OCI-LY3 (cell line): ENCODE measurements at regions not wholly inside any gene's neighbourhood (a gene's known extent, or its start where the extent isn't known, plus 50 kb on each side); places are given as distances from the start of the nearest gene placed in this dataset.

Experiments
- EZH2phosphoT487 ChIP-seq: fragments of 200-600 bp; shearing (Covaris generic); IDR thresholded peaks from 2 replicates; pipeline ENCODE4 v1.6.1; 2018; ENCODE audit warnings: antibody characterized with exemption, mixed run types, low read depth
- TF ChIP-seq, protein P1 (sequence below): fragments of 200-600, 300-600 bp; sonication (generic); IDR thresholded peaks from 2 replicates; pipeline ENCODE4 v1.5.1; 2014; ENCODE audit warnings: antibody characterized with exemption, low read length, low read depth

DNA sequence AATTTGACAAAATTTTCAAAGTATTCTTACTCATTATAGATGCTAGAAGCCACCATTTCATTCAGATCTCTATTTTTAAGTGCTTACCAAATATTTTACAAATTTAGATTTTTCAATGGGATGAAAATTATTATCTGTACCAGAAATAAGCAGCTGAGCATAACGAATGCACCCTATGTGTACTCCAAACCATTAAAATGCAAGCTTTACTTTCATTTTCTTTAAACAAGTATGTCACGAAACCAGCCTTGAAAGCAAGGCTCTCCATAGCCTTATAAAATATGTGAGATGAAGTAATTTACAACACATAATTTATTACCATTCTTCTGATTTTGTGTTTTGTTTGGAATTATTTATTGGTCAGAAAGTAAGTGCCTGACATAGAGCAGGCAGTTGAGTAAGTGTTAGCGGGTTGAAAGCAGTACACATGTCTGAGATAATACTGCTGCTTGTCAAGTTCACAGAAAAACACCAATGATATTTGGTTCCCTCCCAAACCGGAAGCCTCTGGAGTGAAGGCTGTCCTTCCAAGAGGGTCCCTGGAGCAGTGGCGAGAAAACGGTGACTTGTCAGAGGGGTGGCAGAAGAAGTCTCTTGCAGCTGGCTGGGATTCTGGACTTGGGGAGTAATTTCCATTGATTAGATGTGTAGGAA lies 322.7 kb upstream of the PFKP start:
- TF ChIP-seq, protein P1, sequence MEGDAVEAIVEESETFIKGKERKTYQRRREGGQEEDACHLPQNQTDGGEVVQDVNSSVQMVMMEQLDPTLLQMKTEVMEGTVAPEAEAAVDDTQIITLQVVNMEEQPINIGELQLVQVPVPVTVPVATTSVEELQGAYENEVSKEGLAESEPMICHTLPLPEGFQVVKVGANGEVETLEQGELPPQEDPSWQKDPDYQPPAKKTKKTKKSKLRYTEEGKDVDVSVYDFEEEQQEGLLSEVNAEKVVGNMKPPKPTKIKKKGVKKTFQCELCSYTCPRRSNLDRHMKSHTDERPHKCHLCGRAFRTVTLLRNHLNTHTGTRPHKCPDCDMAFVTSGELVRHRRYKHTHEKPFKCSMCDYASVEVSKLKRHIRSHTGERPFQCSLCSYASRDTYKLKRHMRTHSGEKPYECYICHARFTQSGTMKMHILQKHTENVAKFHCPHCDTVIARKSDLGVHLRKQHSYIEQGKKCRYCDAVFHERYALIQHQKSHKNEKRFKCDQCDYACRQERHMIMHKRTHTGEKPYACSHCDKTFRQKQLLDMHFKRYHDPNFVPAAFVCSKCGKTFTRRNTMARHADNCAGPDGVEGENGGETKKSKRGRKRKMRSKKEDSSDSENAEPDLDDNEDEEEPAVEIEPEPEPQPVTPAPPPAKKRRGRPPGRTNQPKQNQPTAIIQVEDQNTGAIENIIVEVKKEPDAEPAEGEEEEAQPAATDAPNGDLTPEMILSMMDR = no peak
- no peak for TF ChIP-seq EZH2phosphoT487
